GM12878 (cell line): ENCODE measurements at regions not wholly inside any gene's neighbourhood (a gene's known extent, or its start where the extent isn't known, plus 50 kb on each side); places are given as distances from the start of the nearest gene placed in this dataset.

Experiments
- ATAC-seq: fragments of 200-7000 bp; cut with Tn5 transposase; 3 replicates; pipeline ENCODE4 v1.9.1; 2020; ENCODE audit warnings: mild to moderate bottlenecking, moderate library complexity
- BruUV-seq: library from RNA; stranded (reverse); fragments of 400-500 nt; replicated peaks from 2 replicates; lab custom pipeline; 2021; lab: Mats Ljungman, UMichigan
- CTCF ChIA-PET: fragments of 300-600 bp; sonication (Branson Sonifier 250); formaldehyde crosslinking; extraction: SDS; loops from one replicate; lab custom pipeline; 2021; ENCODE audit warnings: inconsistent platforms; lab: Yijun Ruan, JAX
- POLR2A ChIA-PET: fragments of 350-600 bp; formaldehyde crosslinking; extraction: SDS; loops from one replicate; lab custom pipeline; 2021; ENCODE audit warnings: inconsistent platforms; lab: Charles Lee
- RAD21 ChIA-PET: fragments of 300-600 bp; sonication (Branson Sonifier 250); formaldehyde crosslinking; loops from one replicate; lab custom pipeline; 2023; ENCODE audit warnings: antibody characterized with exemption; ENCODE audit not compliant: unreplicated experiment; lab: Charles Lee
- SMC1A ChIA-PET: fragments of 300-600 bp; sonication (Branson Sonifier 250); formaldehyde crosslinking; loops from one replicate; lab custom pipeline; 2023; ENCODE audit not compliant: unreplicated experiment, uncharacterized antibody; lab: Charles Lee
- DNase-seq: peaks from one replicate; pipeline ENCODE4 v3.0.0-alpha.2; 2011; ENCODE audit warnings: low read depth, low spot score
- FAIRE-seq: peaks from 3 replicates; lab custom pipeline; 2011; peaks lifted over from hg19 to GRCh38; lab: Jason Lieb, UNC
- H2AFZ ChIP-seq: 2 replicates; pipeline ENCODE4 v1.6.0; 2011; ENCODE audit warnings: low read depth, low read length, control low read depth; ENCODE audit not compliant: control insufficient read depth
- H3K27ac ChIP-seq: 2 replicates; pipeline ENCODE4 v1.5.1; 2011; ENCODE audit warnings: control low read depth; ENCODE audit not compliant: control insufficient read depth, insufficient read depth
- H3K27me3 ChIP-seq, 2 experiments: replicated peaks in 1 of 2; 2 replicates each; pipeline versions ENCODE4 v1.6.0 to v1.6.1; 2011; ENCODE audit warnings: low read length in 1 of 2; ENCODE audit not compliant: control insufficient read depth in 2 of 2, insufficient read depth in 2 of 2
- H3K36me3 ChIP-seq, 2 experiments: 2 replicates each; pipeline ENCODE4 v1.5.1; 2011; ENCODE audit warnings: low read length in 1 of 2; ENCODE audit not compliant: control insufficient read depth in 2 of 2, insufficient read depth in 2 of 2
- H3K4me1 ChIP-seq: 2 replicates; pipeline ENCODE4 v1.6.1; 2011; ENCODE audit warnings: mild to moderate bottlenecking, low read length, moderate library complexity, mixed read lengths; ENCODE audit not compliant: control insufficient read depth, insufficient read depth
- H3K4me2 ChIP-seq: 2 replicates; pipeline ENCODE4 v1.6.0; 2011; ENCODE audit warnings: control low read depth; ENCODE audit not compliant: control insufficient read depth, insufficient read depth
- H3K4me3 ChIP-seq: fragments of 200-600 bp; sonication (generic); 2 replicates; pipeline ENCODE4 v1.5.1; 2016
- H3K79me2 ChIP-seq: 2 replicates; pipeline ENCODE4 v1.6.0; 2011; ENCODE audit warnings: low read length; ENCODE audit not compliant: control insufficient read depth, insufficient read depth
- H3K9ac ChIP-seq: 2 replicates; pipeline ENCODE4 v1.8.0; 2011; ENCODE audit warnings: low read length, control low read depth, mixed read lengths; ENCODE audit not compliant: control insufficient read depth, insufficient read depth
- H3K9me3 ChIP-seq: replicated peaks from 3 replicates; pipeline ENCODE4 v1.5.1; 2011; ENCODE audit warnings: mild to moderate bottlenecking, low read length; ENCODE audit not compliant: control insufficient read depth, insufficient read depth
- H4K20me1 ChIP-seq: 2 replicates; pipeline ENCODE4 v1.6.0; 2011; ENCODE audit not compliant: control insufficient read depth, insufficient read depth
- HDAC2 ChIP-seq: fragments of 200-600 bp; sonication (generic); IDR thresholded peaks from 2 replicates; pipeline ENCODE4 v1.6.1; 2017
- PAX5 ChIP-seq: IDR thresholded peaks from 2 replicates; pipeline ENCODE4 v1.6.1; 2011; ENCODE audit warnings: low read depth, low read length, borderline replicate concordance
- RCOR1 ChIP-seq: conservative IDR thresholded peaks from 2 replicates; pipeline ENCODE4 v1.6.1; 2012; ENCODE audit warnings: low read depth, low read length, improper control_type of control experiment
- STAT1 ChIP-seq: fragments of 450-650 bp; conservative IDR thresholded peaks from 2 replicates; pipeline ENCODE4 v1.6.1; 2014; ENCODE audit warnings: antibody characterized with exemption, mild to moderate bottlenecking
- ZNF622 ChIP-seq: fragments of 450-650 bp; IDR thresholded peaks from 2 replicates; pipeline ENCODE4 v1.6.1; 2017; ENCODE audit warnings: mild to moderate bottlenecking, inconsistent platforms
- WGBS: methylation state at CpG from one replicate; pipeline ENCODE4 v1.1.6; 2016; ENCODE audit warnings: low lambda C conversion rate; ENCODE audit not compliant: insufficient replicate concordance, insufficient coverage; ENCODE audit errors: missing lambda C conversion rate; 5-methylcytosine and 5-hydroxymethylcytosine counted together
- in situ Hi-C: fragments of 300-500 bp; cut with MboI; formaldehyde crosslinking; loops from 9 replicates; pipeline ENCODE4 v1.14.3; 2018; ENCODE audit warnings: mixed read lengths
- intact Hi-C: fragments of 100-400 bp; cut with micrococcal nuclease; formaldehyde crosslinking; loops from one replicate; pipeline ENCODE4 v1.14.2; 2022; ENCODE audit not compliant: unreplicated experiment
- TF ChIP-seq, protein P1 (sequence below): fragments of 450-650 bp; IDR thresholded peaks from 2 replicates; pipeline ENCODE4 v1.6.1; 2016; ENCODE audit warnings: mild to moderate bottlenecking
- TF ChIP-seq, protein P2 (sequence below): IDR thresholded peaks from 2 replicates; pipeline ENCODE4 v1.6.1; 2011; ENCODE audit warnings: low read depth, low read length, improper control_type of control experiment, borderline replicate concordance

DNA sequence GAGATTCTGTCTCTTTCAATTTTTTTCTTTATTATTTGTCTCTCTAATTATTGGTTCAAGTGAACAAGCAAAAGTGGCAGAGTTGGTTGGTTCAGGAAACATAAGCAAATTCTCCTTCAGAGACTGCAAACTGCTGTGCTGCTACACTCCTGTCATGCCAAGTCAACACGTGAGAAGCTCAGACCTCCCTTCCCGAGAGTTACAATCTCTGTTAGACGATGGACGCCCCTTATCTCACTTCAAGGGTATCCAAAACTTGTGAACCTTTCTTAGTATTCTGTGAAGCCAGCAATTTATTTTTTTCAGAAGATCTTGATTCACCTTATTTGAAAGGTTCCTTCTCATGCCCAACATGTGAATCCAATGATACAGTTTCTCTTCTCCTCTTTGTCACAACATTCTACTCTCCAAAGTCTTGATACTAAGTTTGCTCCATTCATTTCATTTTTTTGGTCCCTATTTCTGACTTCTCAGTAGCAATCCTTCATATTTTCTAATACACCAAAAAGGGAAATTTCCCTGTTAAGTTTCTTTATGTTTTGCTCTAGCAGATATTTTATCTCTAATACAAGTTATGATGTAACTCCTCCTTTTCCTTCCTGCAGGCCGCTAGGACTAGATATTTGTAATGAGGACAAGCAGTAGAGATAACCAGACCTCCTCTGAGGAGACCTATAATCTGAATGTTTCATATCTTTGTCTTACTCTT, 448.8 kb upstream of the CITED2 start (continued):
- TF ChIP-seq, protein P1, sequence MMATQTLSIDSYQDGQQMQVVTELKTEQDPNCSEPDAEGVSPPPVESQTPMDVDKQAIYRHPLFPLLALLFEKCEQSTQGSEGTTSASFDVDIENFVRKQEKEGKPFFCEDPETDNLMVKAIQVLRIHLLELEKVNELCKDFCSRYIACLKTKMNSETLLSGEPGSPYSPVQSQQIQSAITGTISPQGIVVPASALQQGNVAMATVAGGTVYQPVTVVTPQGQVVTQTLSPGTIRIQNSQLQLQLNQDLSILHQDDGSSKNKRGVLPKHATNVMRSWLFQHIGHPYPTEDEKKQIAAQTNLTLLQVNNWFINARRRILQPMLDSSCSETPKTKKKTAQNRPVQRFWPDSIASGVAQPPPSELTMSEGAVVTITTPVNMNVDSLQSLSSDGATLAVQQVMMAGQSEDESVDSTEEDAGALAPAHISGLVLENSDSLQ = no peak
- TF ChIP-seq RCOR1 (no peak), PAX5 (no peak)

DNA sequence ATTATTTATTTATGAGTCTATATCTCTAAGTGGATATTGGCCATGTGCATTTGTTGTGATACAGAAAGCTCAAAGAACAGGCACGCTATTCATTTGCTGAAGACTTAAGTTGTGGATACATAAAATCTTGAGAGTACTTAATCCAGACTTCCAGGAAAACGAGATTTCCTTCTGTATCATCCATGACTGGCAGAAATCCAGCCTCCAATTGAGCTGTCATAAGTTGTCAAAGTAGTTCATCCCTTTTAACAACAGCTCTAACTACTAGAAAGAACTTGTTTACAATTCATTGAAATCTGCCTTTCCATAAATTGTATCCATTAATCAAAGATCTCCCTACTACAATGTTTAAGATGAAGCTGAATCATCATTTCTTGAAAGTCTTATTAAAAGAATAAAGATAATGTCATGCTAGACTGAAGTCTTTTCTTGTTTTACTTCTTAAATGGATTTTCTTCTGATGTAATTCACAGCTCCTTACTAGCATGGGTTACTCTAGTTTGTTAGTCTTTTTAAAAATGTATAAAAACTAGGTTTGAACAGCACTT, 447.3 kb upstream of the CITED2 start:
- ChIA-PET POLR2A (interaction anchor here (1.2 kb wide), 1 partner anchor 9 kb away, joined by 3 read pairs; no protein-coding TSS in a partner anchor), CTCF (interaction anchor here (1.0 kb wide), 1 partner anchor 50 kb away, joined by 3 read pairs; no protein-coding TSS in a partner anchor), SMC1A (interaction anchor here (0.7 to 0.8 kb wide), 3 partner anchors 20 to 99 kb away, joined by 3 read pairs; no protein-coding TSS in a partner anchor), RAD21 (no interaction called here)
- Histone ChIP-seq H3K9ac (no peak overlapping the region), H3K4me1 (no peaks in the 10 kb centered on the region), H4K20me1 (no peaks in the 10 kb centered on the region), H3K4me2 (no peak overlapping the region), H3K4me3 (no peak overlapping the region), H2AFZ (no peak overlapping the region), H3K79me2 (no peaks in the 10 kb centered on the region), H3K27ac (no peak overlapping the region), H3K9me3 (no peaks in the 10 kb centered on the region), H3K36me3 (no peaks in the 10 kb centered on the region), H3K27me3 (no peaks in the 10 kb centered on the region)
- TF ChIP-seq, protein P2, sequence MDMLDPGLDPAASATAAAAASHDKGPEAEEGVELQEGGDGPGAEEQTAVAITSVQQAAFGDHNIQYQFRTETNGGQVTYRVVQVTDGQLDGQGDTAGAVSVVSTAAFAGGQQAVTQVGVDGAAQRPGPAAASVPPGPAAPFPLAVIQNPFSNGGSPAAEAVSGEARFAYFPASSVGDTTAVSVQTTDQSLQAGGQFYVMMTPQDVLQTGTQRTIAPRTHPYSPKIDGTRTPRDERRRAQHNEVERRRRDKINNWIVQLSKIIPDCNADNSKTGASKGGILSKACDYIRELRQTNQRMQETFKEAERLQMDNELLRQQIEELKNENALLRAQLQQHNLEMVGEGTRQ = no peak
- TF ChIP-seq ZNF622 = no peak
- TF ChIP-seq HDAC2 = no peak
- TF ChIP-seq STAT1 = no peak
- no peak for FAIRE-seq
- WGBS = 39% methylated on average over 2 of the region's 2 CpGs
- DNase-seq = no peak
- BruUV-seq = no TSS peak
- ATAC-seq = no peak
- in situ Hi-C loops (no loop called here), intact Hi-C loops (no loop called here)
